ENCODE measurements at regions not wholly inside any gene's neighbourhood (a gene's known extent, or its start where the extent isn't known, plus 50 kb on each side); places are given as distances from the start of the nearest gene placed in this dataset.
"Not testable (repeated sequence)": the region's sequence is repeated elsewhere in the genome, so short reads cannot be mapped to it uniquely, and the experiment has no call there.

GRCh38 chr20:5670036-5670536, 59.3 kb upstream of the GPCPD1 start:
- no peak for TF ChIP-seq CTCF (IDR thresholded peaks at IDR 0.05; ENCODE audit: low read depth, low read length, missing control alignments)
- DNase-seq (ENCODE audit: low read depth), result no peak
- H3K4me3 ChIP-seq (ENCODE audit: low read depth, low read length), result no peak overlapping the region

- no peak for DNase-seq (ENCODE audit: low read depth)
- TF ChIP-seq CTCF (IDR thresholded peaks at IDR 0.05; ENCODE audit: low read depth, low read length, missing control alignments), result no peak
- H3K4me3 ChIP-seq (ENCODE audit: low read depth, low read length), result no peak overlapping the region
These were observed 57.7 kb upstream of the GPCPD1 start for GRCh38 chr20:5668529-5668868.

- DNase-seq (ENCODE audit: low read depth), result no peak
- TF ChIP-seq CTCF (IDR thresholded peaks at IDR 0.05; ENCODE audit: low read depth, low read length, missing control alignments), result no peak
- no peak overlapping the region for H3K4me3 ChIP-seq (ENCODE audit: low read depth, low read length)
These were observed 57.1 kb upstream of the GPCPD1 start for GRCh38 chr20:5667705-5668528.

GRCh38 chr20:5665417-5665816, 54.6 kb upstream of the GPCPD1 start:
- TF ChIP-seq CTCF (IDR thresholded peaks at IDR 0.05; ENCODE audit: low read depth, low read length, missing control alignments), result no peak
- no peak overlapping the region for H3K4me3 ChIP-seq (ENCODE audit: low read depth, low read length)
- no peak for DNase-seq (ENCODE audit: low read depth)

GRCh38 chr20:5663396-5663795, 52.6 kb upstream of the GPCPD1 start:
- no peak for DNase-seq (ENCODE audit: low read depth)
- no peak for TF ChIP-seq CTCF (IDR thresholded peaks at IDR 0.05; ENCODE audit: low read depth, low read length, missing control alignments)
- H3K4me3 ChIP-seq (ENCODE audit: low read depth, low read length), result no peak overlapping the region

GRCh38 chr20:5662769-5663168, 52.0 kb upstream of the GPCPD1 start:
- no peak for TF ChIP-seq CTCF (IDR thresholded peaks at IDR 0.05; ENCODE audit: low read depth, low read length, missing control alignments)
- no peak for DNase-seq (ENCODE audit: low read depth)
- H3K4me3 ChIP-seq (ENCODE audit: low read depth, low read length), result no peak overlapping the region

- DNase-seq (ENCODE audit: low read depth); H3K4me3 ChIP-seq (ENCODE audit: low read depth, low read length): not testable (repeated sequence)
These were observed 50.0 kb upstream of the GPCPD1 start for GRCh38 chr20:5660756-5661155.

Data from GM12864 (cell line).